ACHN (cell line): ENCODE measurements at regions not wholly inside any gene's neighbourhood (a gene's known extent, or its start where the extent isn't known, plus 50 kb on each side); places are given as distances from the start of the nearest gene placed in this dataset.
"Not testable (repeated sequence)": the region's sequence is repeated elsewhere in the genome, so short reads cannot be mapped to it uniquely, and the experiment has no call there.

Source experiments
- DNase-seq: peaks from one replicate; pipeline ENCODE4 v3.0.0-alpha.2; 2015
- in situ Hi-C: cut with HindIII; loops from 2 replicates; pipeline ENCODE4 v1.10.0; 2017; ENCODE audit warnings: low sequenced_read_pairs, low pct_ligation_motif_present, low pct_unique_long_range_greater_than_20kb

- in situ Hi-C loops, result no loop called here
- no peak for DNase-seq
Observed at GRCh38 chr17:34434052-34434451, 71.0 kb upstream of the CCL1 start.

- DNase-seq, result no peak
- in situ Hi-C loops, result no loop called here
Observed at GRCh38 chr17:34424814-34425491, 61.9 kb upstream of the CCL1 start.

- in situ Hi-C loops, result no loop called here
- no peak for DNase-seq
Observed at GRCh38 chr17:34423978-34424813, 61.2 kb upstream of the CCL1 start.

GRCh38 chr17:34423315-34423714, 60.3 kb upstream of the CCL1 start:
- DNase-seq, in situ Hi-C loops: not testable (repeated sequence)

- in situ Hi-C loops, result no loop called here
- DNase-seq, result no peak
Observed at GRCh38 chr17:34420900-34421299, 57.9 kb upstream of the CCL1 start.

GRCh38 chr17:34420254-34420766, 57.3 kb upstream of the CCL1 start:
- in situ Hi-C loops, result no loop called here
- peak; percentile 58 for DNase-seq

GRCh38 chr17:34416116-34416515, 53.1 kb upstream of the CCL1 start:
- DNase-seq, result no peak
- in situ Hi-C loops, result no loop called here

GRCh38 chr17:34414339-34414738, 51.3 kb upstream of the CCL1 start:
- in situ Hi-C loops, result no loop called here
- no peak for DNase-seq

GRCh38 chr17:34413443-34414119, 50.5 kb upstream of the CCL1 start:
- no peak for DNase-seq
- in situ Hi-C loops, result no loop called here

- in situ Hi-C loops, result no loop called here
- DNase-seq, result no peak
Observed at GRCh38 chr17:34412965-34413441, 50.0 kb upstream of the CCL1 start.
